A673 (cell line): ENCODE measurements at regions not wholly inside any gene's neighbourhood (a gene's known extent, or its start where the extent isn't known, plus 50 kb on each side); places are given as distances from the start of the nearest gene placed in this dataset.

Experiments
- BruUV-seq: library from RNA; stranded (reverse); fragments of 400-500 nt; replicated peaks from 2 replicates; lab custom pipeline; 2021; lab: Mats Ljungman, UMichigan
- CTCF ChIA-PET: fragments of 300-600 bp; sonication (Branson Sonifier 250); formaldehyde crosslinking; loops from one replicate; lab custom pipeline; 2022; ENCODE audit warnings: antibody characterized with exemption; lab: Charles Lee
- POLR2A ChIA-PET: fragments of 300-600 bp; sonication (Branson Sonifier 250); formaldehyde crosslinking; loops from one replicate; lab custom pipeline; 2022; ENCODE audit warnings: antibody characterized with exemption; ENCODE audit not compliant: low non-redundant PET; lab: Charles Lee
- DNase-seq: peaks from one replicate; pipeline ENCODE4 v3.0.0-alpha.2; 2015; ENCODE audit warnings: low spot score
- H3K27ac ChIP-seq: fragments of 200-600 bp; sonication (generic); 2 replicates; pipeline ENCODE4 v1.5.1; 2016; ENCODE audit warnings: mixed run types, low read depth, mild to moderate bottlenecking, mixed read lengths, antibody characterized with exemption, low read length; ENCODE audit not compliant: poor library complexity, severe bottlenecking
- H3K27me3 ChIP-seq: fragments of 200-600 bp; sonication (generic); replicated peaks from 2 replicates; pipeline ENCODE4 v1.6.1; 2017; ENCODE audit warnings: mixed run types, low read depth, mild to moderate bottlenecking, mixed read lengths, antibody characterized with exemption, low read length; ENCODE audit not compliant: insufficient read depth, poor library complexity
- H3K36me3 ChIP-seq: fragments of 200-600 bp; sonication (generic); 2 replicates; pipeline ENCODE4 v1.6.1; 2016; ENCODE audit warnings: mixed run types, mild to moderate bottlenecking, mixed read lengths, antibody characterized with exemption, low read length; ENCODE audit not compliant: insufficient read depth, poor library complexity, severe bottlenecking
- H3K4me1 ChIP-seq: fragments of 200-600 bp; sonication (generic); 2 replicates; pipeline ENCODE4 v1.6.1; 2017; ENCODE audit warnings: mixed run types, mild to moderate bottlenecking, mixed read lengths, antibody characterized with exemption, low read length; ENCODE audit not compliant: insufficient read depth, poor library complexity, severe bottlenecking
- H3K4me3 ChIP-seq: fragments of 200-600 bp; sonication (generic); 2 replicates; pipeline ENCODE4 v1.5.1; 2016; ENCODE audit warnings: low read depth, mixed run types, mild to moderate bottlenecking, mixed read lengths, low read length; ENCODE audit not compliant: poor library complexity, severe bottlenecking
- H3K9me3 ChIP-seq: fragments of 200-600 bp; sonication (generic); 2 replicates; pipeline ENCODE4 v1.6.1; 2016; ENCODE audit warnings: mixed run types, low read depth, mild to moderate bottlenecking, mixed read lengths, antibody characterized with exemption, low read length; ENCODE audit not compliant: poor library complexity, severe bottlenecking
- CTCF ChIP-seq: fragments of 300-800, 200-600 bp; sonication (generic); conservative IDR thresholded peaks from 2 replicates; pipeline ENCODE4 v1.5.1; 2017; ENCODE audit warnings: low read depth, mild to moderate bottlenecking, antibody characterized with exemption, low read length, moderate library complexity, mixed read lengths
- EZH2 ChIP-seq: fragments of 200-600 bp; sonication (generic); IDR thresholded peaks from 2 replicates; pipeline ENCODE4 v1.6.1; 2017; ENCODE audit warnings: borderline replicate concordance, low read depth, mild to moderate bottlenecking, mixed read lengths, antibody characterized with exemption, low read length; ENCODE audit not compliant: poor library complexity, severe bottlenecking
- intact Hi-C: fragments of 100-400 bp; cut with micrococcal nuclease; formaldehyde crosslinking; loops from one replicate; pipeline ENCODE4 v1.10.0; 2022; ENCODE audit not compliant: unreplicated experiment

- Histone ChIP-seq H3K4me1 (peaks cover 16% of the 10 kb centered on the region), H3K4me3 (no peak overlapping the region)
- intact Hi-C loops = no loop called here
These were observed 402.2 kb upstream of the FGF13 start for GRCh38 chrX:139113708-139114107.

GRCh38 chrX:139112432-139112831 lies 400.9 kb upstream of the FGF13 start:
- BruUV-seq = no TSS peak
- H3K4me3 ChIP-seq = no peak overlapping the region
- H3K36me3 ChIP-seq = no peaks in the 10 kb centered on the region
- DNase-seq = peak; percentile 48
- TF ChIP-seq EZH2 (no peak), CTCF (no peak)
- H3K4me1 ChIP-seq = peaks cover 16% of the 10 kb centered on the region
- intact Hi-C loops = no loop called here
- H3K27ac ChIP-seq = no peak overlapping the region
- ChIA-PET POLR2A (no interaction called here), CTCF (no interaction called here)
- no peaks in the 10 kb centered on the region for H3K27me3 ChIP-seq
- no peaks in the 10 kb centered on the region for H3K9me3 ChIP-seq

More at GRCh38 chrX:139113708-139114107, 402.2 kb upstream of the FGF13 start:
- Histone ChIP-seq H3K27ac (peak overlapping the region; percentile 52), H3K36me3 (no peaks in the 10 kb centered on the region), H3K27me3 (no peaks in the 10 kb centered on the region), H3K9me3 (no peaks in the 10 kb centered on the region)
- CTCF ChIA-PET = no interaction called here
- BruUV-seq = no TSS peak
- POLR2A ChIA-PET = interaction anchor here (0.7 kb wide), 1 partner anchor 48 kb away, joined by 3 read pairs; no protein-coding TSS in a partner anchor
- peak; percentile 47 for DNase-seq
- TF ChIP-seq CTCF (no peak), EZH2 (no peak)

GRCh38 chrX:139106069-139106468 lies 394.6 kb upstream of the FGF13 start:
- no TSS peak for BruUV-seq
- ChIA-PET CTCF (no interaction called here), POLR2A (no interaction called here)
- no peak overlapping the region for H3K4me3 ChIP-seq
- intact Hi-C loops = no loop called here
- no peaks in the 10 kb centered on the region for H3K9me3 ChIP-seq
- H3K27ac ChIP-seq = no peak overlapping the region
- H3K4me1 ChIP-seq = peaks cover 13% of the 10 kb centered on the region
- no peaks in the 10 kb centered on the region for H3K27me3 ChIP-seq
- no peak for TF ChIP-seq EZH2
- TF ChIP-seq CTCF = no peak
- peak; percentile 68 for DNase-seq
- no peaks in the 10 kb centered on the region for H3K36me3 ChIP-seq
